G401 (cell line): ENCODE measurements at regions not wholly inside any gene's neighbourhood (a gene's known extent, or its start where the extent isn't known, plus 50 kb on each side); places are given as distances from the start of the nearest gene placed in this dataset.
A peak's percentile ranks its signal among the peaks of the same experiment; 100 is the strongest.
"Not testable (repeated sequence)": the region's sequence is repeated elsewhere in the genome, so short reads cannot be mapped to it uniquely, and the experiment has no call there.

ENCODE experiments used
- DNase-seq: peaks from one replicate; pipeline ENCODE4 v3.0.0-alpha.2; 2015; ENCODE audit warnings: low spot score
- in situ Hi-C: cut with HindIII; loops from 2 replicates; pipeline ENCODE4 v1.10.0; 2016; ENCODE audit warnings: low sequenced_read_pairs, mixed read lengths

- DNase-seq = no peak
- in situ Hi-C loops = no loop called here
Measured at GRCh38 chr4:79266136-79266535, 59.7 kb downstream of the NAA11 start.

- in situ Hi-C loops = no loop called here
- DNase-seq = no peak
Measured at GRCh38 chr4:79259242-79259641, 66.6 kb downstream of the NAA11 start.

GRCh38 chr4:79258614-79259176 is 67.2 kb downstream of the NAA11 start:
- no peak for DNase-seq
- in situ Hi-C loops = no loop called here

GRCh38 chr4:79257953-79258613 is 67.8 kb downstream of the NAA11 start:
- DNase-seq = no peak
- in situ Hi-C loops = no loop called here

- DNase-seq = no peak
- in situ Hi-C loops = no loop called here
Measured at GRCh38 chr4:79255793-79256192, 70.1 kb downstream of the NAA11 start.

- in situ Hi-C loops = no loop called here
- no peak for DNase-seq
Measured at GRCh38 chr4:79253924-79254323, 71.9 kb downstream of the NAA11 start.

GRCh38 chr4:79253168-79253567 is 72.7 kb downstream of the NAA11 start:
- DNase-seq = no peak
- in situ Hi-C loops = no loop called here

- in situ Hi-C loops = no loop called here
- no peak for DNase-seq
Measured at GRCh38 chr4:79250887-79251286, 75.0 kb downstream of the NAA11 start.

GRCh38 chr4:79249881-79250503 is 75.9 kb downstream of the NAA11 start:
- DNase-seq = no peak

GRCh38 chr4:79248610-79249009 is 77.3 kb downstream of the NAA11 start:
- no peak for DNase-seq
- in situ Hi-C loops = no loop called here

More at GRCh38 chr4:79249881-79250503, 75.9 kb downstream of the NAA11 start:
- in situ Hi-C loops = no loop called here

- in situ Hi-C loops = no loop called here
- no peak for DNase-seq
Measured at GRCh38 chr4:79247695-79248394, 78.0 kb downstream of the NAA11 start.

GRCh38 chr4:79245200-79245940 is 80.5 kb downstream of the NAA11 start:
- DNase-seq, in situ Hi-C loops: not testable (repeated sequence)

- in situ Hi-C loops = no loop called here
- no peak for DNase-seq
Measured at GRCh38 chr4:79241846-79242245, 84.0 kb downstream of the NAA11 start.

- DNase-seq = peak; percentile 6
- in situ Hi-C loops = no loop called here
Measured at GRCh38 chr4:79237851-79238250, 88.0 kb downstream of the NAA11 start.

GRCh38 chr4:79236785-79237184 is 89.1 kb downstream of the NAA11 start:
- DNase-seq = no peak
- in situ Hi-C loops = no loop called here

- in situ Hi-C loops = no loop called here
- DNase-seq = peak; percentile 7
Measured at GRCh38 chr4:79235095-79235494, 90.8 kb downstream of the NAA11 start.

GRCh38 chr4:79233820-79234219 is 92.0 kb downstream of the NAA11 start:
- in situ Hi-C loops = no loop called here
- DNase-seq = no peak

GRCh38 chr4:79232540-79232939 is 93.3 kb downstream of the NAA11 start:
- in situ Hi-C loops = no loop called here

GRCh38 chr4:79227860-79228259 is 98.0 kb downstream of the NAA11 start:
- in situ Hi-C loops = no loop called here
- DNase-seq = no peak

More at GRCh38 chr4:79232540-79232939, 93.3 kb downstream of the NAA11 start:
- no peak for DNase-seq
